ENCODE measurements at regions not wholly inside any gene's neighbourhood (a gene's known extent, or its start where the extent isn't known, plus 50 kb on each side); places are given as distances from the start of the nearest gene placed in this dataset.

GRCh38 chr11:130732476-130732875 is 183.8 kb downstream of the SNX19 start:
- dilution Hi-C loops (cut with MboI; ENCODE audit: extremely low pct_ligation_motif_present, low sequenced_read_pairs), result no loop called here
- FAIRE-seq, result no peak
- TF ChIP-seq CTCF (optimal IDR thresholded peaks at IDR 0.05 in 1 of 3, IDR thresholded peaks at IDR 0.05 in 1 of 3, conservative IDR thresholded peaks at IDR 0.05 in 1 of 3; ENCODE audit: extremely low read depth in 1 of 3, insufficient read depth in 2 of 3, low read length in 3 of 3) (no peak), EZH2 (IDR thresholded peaks at IDR 0.05; ENCODE audit: low read length) (no peak)

GRCh38 chr11:130737041-130737830 is 179.0 kb downstream of the SNX19 start:
- H3K9ac ChIP-seq (ENCODE audit: control insufficient read depth, extremely low read depth, insufficient read depth, low read length), result no peak overlapping the region
- H3K4me2 ChIP-seq (ENCODE audit: control insufficient read depth, extremely low read depth, insufficient read depth, low read depth, low read length), result peak overlapping the region; percentile 68
- no peak for FAIRE-seq
- H3K9me3 ChIP-seq (ENCODE audit: control insufficient read depth, low read depth, low read length), result no peaks in the 10 kb centered on the region
- H3K4me3 ChIP-seq (ENCODE audit: control insufficient read depth in 2 of 3, extremely low read depth in 1 of 3, insufficient read depth in 2 of 3, low read depth in 1 of 3, low read length in 3 of 3), result no peak overlapping the region
- H3K79me2 ChIP-seq (ENCODE audit: control insufficient read depth, insufficient read depth, low read length), result no peaks in the 10 kb centered on the region
- peak overlapping the region; percentile 15 for H2AFZ ChIP-seq (ENCODE audit: control insufficient read depth, low read length)
- no peaks in the 10 kb centered on the region for H3K36me3 ChIP-seq (ENCODE audit: control insufficient read depth in 2 of 2, extremely low read depth in 1 of 2, insufficient read depth in 2 of 2, low read length in 2 of 2)
- no peaks in the 10 kb centered on the region for H4K20me1 ChIP-seq (ENCODE audit: control insufficient read depth, extremely low read depth, insufficient read depth, low read length)
- no peaks in the 10 kb centered on the region for H3K27me3 ChIP-seq (ENCODE audit: control insufficient read depth, extremely low read depth, insufficient read depth, low read length)
- no peak for TF ChIP-seq CTCF (optimal IDR thresholded peaks at IDR 0.05 in 1 of 3, IDR thresholded peaks at IDR 0.05 in 1 of 3, conservative IDR thresholded peaks at IDR 0.05 in 1 of 3; ENCODE audit: extremely low read depth in 1 of 3, insufficient read depth in 2 of 3, low read length in 3 of 3)
- no peak for TF ChIP-seq EZH2 (IDR thresholded peaks at IDR 0.05; ENCODE audit: low read length)
- dilution Hi-C loops (cut with MboI; ENCODE audit: extremely low pct_ligation_motif_present, low sequenced_read_pairs), result no loop called here
- H3K9me1 ChIP-seq (ENCODE audit: control insufficient read depth, extremely low read depth, insufficient read depth, low read length), result no peaks in the 10 kb centered on the region
- H3K4me1 ChIP-seq (ENCODE audit: control insufficient read depth, extremely low read depth, insufficient read depth, low read length), result peaks cover 15% of the 10 kb centered on the region
- no peak for DNase-seq (ENCODE audit: low read depth, low spot score)
- H3K27ac ChIP-seq (ENCODE audit: control insufficient read depth, insufficient read depth, low read length), result no peak overlapping the region

More at GRCh38 chr11:130732476-130732875, 183.8 kb downstream of the SNX19 start:
- Histone ChIP-seq H4K20me1 (ENCODE audit: control insufficient read depth, extremely low read depth, insufficient read depth, low read length) (no peaks in the 10 kb centered on the region), H3K9me3 (ENCODE audit: control insufficient read depth, low read depth, low read length) (peaks cover 2% of the 10 kb centered on the region), H2AFZ (ENCODE audit: control insufficient read depth, low read length) (no peak overlapping the region), H3K4me2 (ENCODE audit: control insufficient read depth, extremely low read depth, insufficient read depth, low read depth, low read length) (no peak overlapping the region), H3K36me3 (ENCODE audit: control insufficient read depth in 2 of 2, extremely low read depth in 1 of 2, insufficient read depth in 2 of 2, low read length in 2 of 2) (no peaks in the 10 kb centered on the region), H3K4me3 (ENCODE audit: control insufficient read depth in 2 of 3, extremely low read depth in 1 of 3, insufficient read depth in 2 of 3, low read depth in 1 of 3, low read length in 3 of 3) (no peak overlapping the region), H3K9ac (ENCODE audit: control insufficient read depth, extremely low read depth, insufficient read depth, low read length) (no peak overlapping the region), H3K27ac (ENCODE audit: control insufficient read depth, insufficient read depth, low read length) (no peak overlapping the region), H3K79me2 (ENCODE audit: control insufficient read depth, insufficient read depth, low read length) (no peaks in the 10 kb centered on the region), H3K4me1 (ENCODE audit: control insufficient read depth, extremely low read depth, insufficient read depth, low read length) (peaks cover 5% of the 10 kb centered on the region), H3K9me1 (ENCODE audit: control insufficient read depth, extremely low read depth, insufficient read depth, low read length) (no peaks in the 10 kb centered on the region), H3K27me3 (ENCODE audit: control insufficient read depth, extremely low read depth, insufficient read depth, low read length) (no peaks in the 10 kb centered on the region)
- no peak for DNase-seq (ENCODE audit: low read depth, low spot score)
